HL-60 (cell line): ENCODE measurements at regions not wholly inside any gene's neighbourhood (a gene's known extent, or its start where the extent isn't known, plus 50 kb on each side); places are given as distances from the start of the nearest gene placed in this dataset.
"Not testable (repeated sequence)": the region's sequence is repeated elsewhere in the genome, so short reads cannot be mapped to it uniquely, and the experiment has no call there.

Source experiments
- DNase-seq, 2 experiments: peaks; one replicate each; pipeline ENCODE4 v3.0.0-alpha.2; 2010 to 2020; ENCODE audit warnings: low read depth in 1 of 2, low spot score in 1 of 2
- H3K27ac ChIP-seq: fragments of 250-450 bp; sonication (Bioruptor Pico); replicated peaks from 2 replicates; pipeline ENCODE4 v1.5.1; 2020; ENCODE audit warnings: mild to moderate bottlenecking, moderate library complexity
- H3K27me3 ChIP-seq: fragments of 250-450 bp; sonication (Bioruptor Pico); 2 replicates; pipeline ENCODE4 v1.5.1; 2021; ENCODE audit warnings: mild to moderate bottlenecking, moderate library complexity; ENCODE audit not compliant: insufficient read depth, poor library complexity, severe bottlenecking
- H3K4me3 ChIP-seq: replicated peaks from 2 replicates; pipeline ENCODE4 v1.5.1; 2011; ENCODE audit warnings: mild to moderate bottlenecking, control low read depth, low read length; ENCODE audit not compliant: insufficient read depth
- CTCF ChIP-seq: IDR thresholded peaks from one replicate; pipeline ENCODE4 v1.5.1; 2011; ENCODE audit warnings: low read length, control low read depth, inconsistent platforms; ENCODE audit not compliant: insufficient read depth
- GABPA ChIP-seq: IDR thresholded peaks from 2 replicates; pipeline ENCODE4 v1.6.1; 2012; ENCODE audit warnings: low read depth
- POLR2AphosphoS5 ChIP-seq: IDR thresholded peaks from 2 replicates; pipeline ENCODE4 v1.6.1; 2012; ENCODE audit warnings: low read depth
- REST ChIP-seq: IDR thresholded peaks from 2 replicates; pipeline ENCODE4 v1.6.1; 2012; ENCODE audit warnings: low read depth; ENCODE audit not compliant: insufficient replicate concordance
- SPI1 ChIP-seq: IDR thresholded peaks from 2 replicates; pipeline ENCODE4 v1.6.1; 2012; ENCODE audit warnings: low read depth, mild to moderate bottlenecking, borderline replicate concordance

- DNase-seq, result no peak
- no peak overlapping the region for H3K27ac ChIP-seq
- TF ChIP-seq GABPA, result no peak
- TF ChIP-seq REST, result no peak
- TF ChIP-seq POLR2AphosphoS5, result no peak
- TF ChIP-seq SPI1, result no peak
- no peak for TF ChIP-seq CTCF
- H3K27me3 ChIP-seq, result no peaks in the 10 kb centered on the region
- H3K4me3 ChIP-seq, result no peak overlapping the region
These were observed 117.1 kb upstream of the PREP start for GRCh38 chr6:105519954-105520353.

GRCh38 chr6:105518993-105519392 is 116.1 kb upstream of the PREP start:
- DNase-seq, H3K27me3 ChIP-seq, H3K27ac ChIP-seq, H3K4me3 ChIP-seq: not testable (repeated sequence)

GRCh38 chr6:105515054-105515453 is 112.2 kb upstream of the PREP start:
- no peaks in the 10 kb centered on the region for H3K27me3 ChIP-seq
- TF ChIP-seq REST, result no peak
- no peak overlapping the region for H3K4me3 ChIP-seq
- H3K27ac ChIP-seq, result no peak overlapping the region
- no peak for DNase-seq

- TF ChIP-seq CTCF (no peak), GABPA (no peak), REST (no peak), POLR2AphosphoS5 (no peak), SPI1 (no peak)
- Histone ChIP-seq H3K27ac (no peak overlapping the region), H3K27me3 (no peaks in the 10 kb centered on the region), H3K4me3 (no peak overlapping the region)
- no peak for DNase-seq
These were observed 111.4 kb upstream of the PREP start for GRCh38 chr6:105514306-105514705.
